Activated CD8-positive, alpha-beta memory T cell treated with anti-CD3 and anti-CD28 coated beads, Interleukin-2, amount 50 U/mL, for 4 hours (primary cell): ENCODE measurements at regions not wholly inside any gene's neighbourhood (a gene's known extent, or its start where the extent isn't known, plus 50 kb on each side); places are given as distances from the start of the nearest gene placed in this dataset.
"Not testable (repeated sequence)": the region's sequence is repeated elsewhere in the genome, so short reads cannot be mapped to it uniquely, and the experiment has no call there.

Experiments
- DNase-seq: peaks from one replicate; pipeline ENCODE4 v3.0.0-alpha.2; 2020

GRCh38 chr14:25546826-25547225 is 496.9 kb upstream of the STXBP6 start:
- no peak for DNase-seq

- no peak for DNase-seq
Observed at GRCh38 chr14:25537846-25538455, 488.0 kb upstream of the STXBP6 start.

- DNase-seq: no peak
Observed at GRCh38 chr14:25526290-25526689, 476.3 kb upstream of the STXBP6 start.

DNA sequence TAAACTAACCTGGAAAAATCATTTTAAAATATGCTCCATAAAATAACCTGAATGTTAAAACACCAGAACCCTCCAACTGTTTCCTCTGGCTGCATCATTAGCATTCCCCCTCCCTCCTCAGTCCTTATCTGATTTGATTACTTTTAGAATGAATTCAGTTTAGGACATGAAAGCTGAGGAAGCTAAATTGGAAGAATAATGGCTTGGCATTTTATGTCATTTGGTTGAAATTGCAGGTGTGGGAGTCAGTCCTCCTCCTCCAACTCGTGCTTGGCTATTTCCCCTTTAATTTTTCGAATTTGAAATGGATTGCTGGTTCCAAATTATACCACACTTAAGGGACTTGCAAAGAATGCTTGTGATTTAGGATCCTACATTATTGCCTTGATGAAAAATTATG is 473.0 kb upstream of the STXBP6 start:
- DNase-seq: no peak

DNA sequence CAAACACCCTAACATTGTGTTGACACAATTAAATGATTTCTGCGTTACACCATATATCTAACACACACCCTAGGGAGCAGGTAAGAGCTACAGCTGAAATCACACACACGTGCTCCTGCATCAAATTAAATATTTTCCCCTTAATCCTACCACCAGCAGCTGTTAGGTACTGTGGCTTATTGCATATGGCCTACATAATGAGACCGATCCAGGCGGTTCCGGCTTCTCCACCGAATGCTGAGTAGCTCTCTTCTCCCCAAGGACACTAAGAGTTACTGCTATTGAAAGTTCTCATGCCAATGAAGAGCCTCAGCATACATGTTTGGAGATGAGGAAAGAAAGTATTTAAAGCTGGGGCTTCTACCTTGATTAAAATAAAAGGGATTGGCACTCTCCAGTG is 472.2 kb upstream of the STXBP6 start:
- DNase-seq: no peak

DNA sequence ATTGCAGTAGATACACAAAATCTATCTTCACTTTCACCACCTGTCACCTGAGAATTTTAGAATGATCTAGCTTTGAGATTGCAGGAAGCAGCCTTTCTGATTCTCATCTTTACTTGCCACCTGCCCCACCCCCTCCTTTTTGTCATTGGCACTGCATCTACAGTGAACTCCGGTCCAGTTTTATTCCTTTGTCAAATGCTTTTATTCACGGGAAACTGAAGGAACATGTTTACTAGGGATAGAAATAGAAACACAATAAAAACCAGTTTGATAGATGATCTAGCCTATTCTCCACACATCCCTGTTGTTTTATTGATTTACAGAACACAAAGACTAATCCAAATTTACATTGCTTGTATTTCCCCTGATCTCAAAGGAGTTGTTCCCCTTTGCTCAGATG is 471.7 kb upstream of the STXBP6 start:
- no peak for DNase-seq

DNA sequence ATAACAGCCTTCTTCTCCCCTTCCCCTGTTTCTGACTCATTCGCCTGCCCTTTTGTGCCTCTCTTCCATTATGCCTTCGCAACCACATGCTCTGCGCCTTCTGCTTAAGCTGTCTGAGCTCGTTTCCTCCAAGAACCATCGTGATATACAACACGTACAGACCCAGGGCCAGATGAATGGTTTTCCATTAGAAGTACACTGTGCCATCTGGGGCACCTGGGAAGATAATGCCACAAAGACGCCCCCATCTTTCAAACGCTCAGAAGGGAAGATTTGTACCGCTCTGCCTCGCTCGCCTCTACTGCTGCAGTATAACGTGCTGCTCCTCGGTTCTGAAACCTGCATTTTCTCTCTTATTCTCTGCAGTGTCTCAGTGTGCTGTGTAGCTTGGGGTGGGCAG is 470.9 kb upstream of the STXBP6 start:
- DNase-seq: no peak

DNA sequence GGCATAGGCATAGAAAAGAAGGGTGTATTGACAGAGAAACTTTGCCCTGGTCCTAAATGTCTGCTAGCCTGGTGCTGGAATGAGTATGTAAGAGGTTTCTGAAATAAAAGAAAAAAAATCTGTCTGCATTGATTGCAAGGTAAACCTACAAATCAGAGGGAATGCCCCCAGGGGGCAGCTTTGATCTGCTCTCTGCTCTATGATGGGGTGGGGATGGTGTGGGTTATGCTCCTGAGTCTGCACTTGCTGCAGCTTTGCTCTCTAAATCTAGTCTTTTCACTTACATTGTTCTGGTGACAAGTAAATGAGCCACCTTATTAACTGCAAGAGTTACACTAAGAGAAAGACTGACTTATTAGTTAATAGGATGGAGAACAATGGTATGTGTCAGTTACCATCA is 468.4 kb upstream of the STXBP6 start:
- no peak for DNase-seq

DNA sequence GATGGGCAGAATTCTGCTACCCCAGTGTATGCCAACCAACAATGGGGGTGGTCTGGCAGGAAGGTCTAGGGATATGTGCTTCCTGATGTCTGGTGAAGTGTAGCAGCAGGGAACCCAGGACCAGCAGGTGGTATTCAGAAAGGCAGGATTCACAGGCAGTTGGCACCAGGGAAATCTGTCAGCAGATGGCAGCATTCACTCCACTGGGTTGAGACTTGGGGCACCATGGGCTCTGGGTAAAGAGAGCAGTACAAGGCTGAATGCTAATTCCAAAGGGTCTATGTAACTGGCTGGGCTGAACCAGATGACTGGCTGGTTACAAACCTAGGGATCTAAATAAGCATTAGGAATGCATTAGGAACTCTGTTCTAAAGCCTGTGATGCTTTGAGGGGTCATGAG is 466.9 kb upstream of the STXBP6 start:
- DNase-seq: no peak

- DNase-seq: no peak
Observed at GRCh38 chr14:25508845-25509244, 458.9 kb upstream of the STXBP6 start.

GRCh38 chr14:25501749-25502148 is 451.8 kb upstream of the STXBP6 start:
- no peak for DNase-seq

DNA sequence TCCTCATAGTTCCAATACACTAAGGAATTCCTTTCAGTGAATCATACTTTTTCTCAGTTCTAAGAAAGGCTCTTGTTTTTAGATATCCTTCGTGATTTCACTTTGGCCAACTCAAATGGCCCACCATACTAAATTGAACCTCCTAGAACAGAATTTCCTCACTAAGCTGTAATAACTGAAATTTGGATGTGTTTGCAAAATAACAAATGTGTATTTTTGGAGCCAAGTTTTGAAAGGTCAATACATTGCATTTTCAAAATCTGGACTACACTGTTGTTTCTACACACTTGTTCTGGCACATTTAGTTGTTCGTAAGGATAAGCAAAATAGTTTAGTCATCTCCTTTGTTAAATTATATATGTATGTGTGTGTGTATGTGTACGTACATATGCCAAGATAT is 439.0 kb upstream of the STXBP6 start:
- no peak for DNase-seq

DNA sequence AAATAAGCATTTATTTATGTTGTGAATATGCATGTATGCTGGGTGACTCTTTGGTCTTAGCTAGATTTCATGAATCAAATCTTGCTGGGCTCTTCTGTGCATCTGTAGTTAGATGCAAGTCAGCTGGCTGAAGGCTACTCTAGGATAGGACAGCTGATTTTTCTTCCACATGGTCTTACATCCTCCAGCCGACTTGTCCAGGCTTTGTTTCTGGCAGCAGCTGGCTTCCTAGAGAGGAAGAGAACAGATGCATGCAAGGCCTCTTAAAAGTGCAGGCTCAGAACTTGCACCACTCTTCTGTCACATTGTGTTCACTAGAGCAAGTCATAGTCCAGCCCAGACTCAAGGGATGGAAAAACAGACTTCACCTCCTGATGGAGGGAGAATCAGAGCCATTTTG is 435.4 kb upstream of the STXBP6 start:
- DNase-seq: no peak

- DNase-seq: no peak
Observed at GRCh38 chr14:25484906-25485305, 435.0 kb upstream of the STXBP6 start.

DNA sequence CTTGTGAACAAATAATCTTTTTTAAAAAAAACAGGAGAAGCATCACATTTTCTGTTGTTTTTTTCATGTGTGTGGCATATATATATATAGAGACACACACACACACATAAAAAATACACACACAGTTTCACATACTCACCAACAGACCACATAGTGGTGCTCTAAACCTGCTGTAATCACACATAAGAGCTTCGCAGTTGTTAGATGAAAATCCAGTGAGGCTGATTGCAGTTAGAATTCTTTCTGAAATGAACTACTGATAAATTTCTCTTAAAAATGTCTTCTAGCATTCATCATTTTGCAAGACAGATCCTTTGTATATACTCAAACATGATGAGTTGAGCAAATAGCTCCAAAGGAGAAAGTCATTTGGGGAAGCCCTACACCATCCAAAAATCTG is 434.3 kb upstream of the STXBP6 start:
- no peak for DNase-seq

- no peak for DNase-seq
Observed at GRCh38 chr14:25477316-25478098, 427.6 kb upstream of the STXBP6 start.

GRCh38 chr14:25472700-25473099 is 422.8 kb upstream of the STXBP6 start:
- DNase-seq: no peak

DNA sequence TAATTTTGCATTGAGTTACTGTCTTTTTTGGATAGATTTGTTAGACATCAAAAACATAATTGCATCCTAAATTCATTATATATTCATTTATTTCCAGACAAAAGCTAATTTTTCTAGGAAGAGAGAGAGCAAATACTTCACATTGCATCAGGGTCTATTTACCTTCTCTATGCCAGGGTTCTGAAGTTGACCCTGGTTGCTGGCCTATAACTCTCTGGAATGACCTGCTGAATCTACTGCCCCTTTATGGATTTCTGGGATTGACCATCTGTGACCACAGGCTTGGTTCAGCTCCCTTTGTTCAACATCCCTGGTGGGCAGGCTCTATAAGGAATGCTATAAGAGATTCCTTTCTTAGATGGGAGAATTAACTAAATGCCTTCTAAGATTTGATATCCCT is 414.8 kb upstream of the STXBP6 start:
- no peak for DNase-seq

GRCh38 chr14:25464078-25464477 is 414.1 kb upstream of the STXBP6 start:
- no peak for DNase-seq

DNA sequence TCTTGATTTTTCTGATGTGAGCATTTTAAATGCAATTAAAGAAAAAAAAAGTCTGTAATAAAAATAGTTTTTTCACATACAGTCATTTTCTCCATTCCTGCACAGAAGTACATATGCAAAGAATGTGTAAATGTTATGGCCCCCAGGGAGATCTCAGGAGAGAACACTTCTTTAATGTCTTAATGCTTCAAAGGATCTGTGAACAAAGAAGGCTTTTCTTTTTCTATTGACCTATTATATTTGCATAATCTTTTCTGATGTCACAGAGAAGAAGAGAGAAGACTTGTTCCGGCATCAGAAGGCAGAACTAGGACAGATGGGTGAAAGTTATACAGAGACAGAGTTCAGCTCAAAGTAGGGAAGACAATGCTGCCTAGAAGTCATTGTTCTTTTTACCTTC is 413.5 kb upstream of the STXBP6 start:
- no peak for DNase-seq

GRCh38 chr14:25461780-25462179 is 411.8 kb upstream of the STXBP6 start:
- DNase-seq: no peak

DNA sequence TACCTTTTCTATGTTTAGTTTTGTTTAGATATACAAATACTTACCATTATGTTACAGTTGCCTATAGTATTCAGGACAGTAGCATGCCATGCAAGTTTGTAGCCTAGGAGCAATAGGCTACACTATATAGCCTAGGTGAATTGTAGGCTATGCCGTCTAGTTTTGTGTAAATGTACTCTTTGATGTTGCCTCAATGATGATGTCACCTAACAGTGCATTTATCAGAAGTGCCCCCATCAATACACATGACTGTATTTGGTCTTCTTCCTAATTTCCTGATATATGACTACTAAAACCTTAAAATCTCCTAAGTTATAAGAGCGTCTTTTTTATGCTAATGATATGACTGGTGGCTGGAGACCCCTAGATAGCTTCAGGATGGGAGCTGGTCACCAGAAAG is 394.4 kb upstream of the STXBP6 start:
- DNase-seq: no peak

DNA sequence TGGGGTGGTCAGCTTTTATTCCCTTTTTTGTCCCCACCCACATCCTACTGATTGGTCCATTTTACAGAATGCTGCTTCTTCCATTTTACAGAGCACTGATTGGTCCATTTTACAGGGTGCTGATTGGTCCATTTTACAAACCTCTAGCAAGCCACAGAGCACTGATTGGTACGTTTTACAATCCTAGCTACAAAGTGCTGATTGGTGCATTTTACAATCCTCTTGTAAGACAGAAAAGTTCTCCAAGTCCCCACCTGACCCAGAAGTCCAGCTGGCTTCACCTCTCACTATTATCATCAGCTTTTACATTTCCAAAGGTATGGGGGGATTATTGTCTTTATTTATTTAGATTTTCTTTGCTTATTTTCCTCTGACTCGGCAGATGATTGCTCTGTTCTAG is 390.4 kb upstream of the STXBP6 start:
- not testable (repeated sequence) for DNase-seq

- no peak for DNase-seq
Observed at GRCh38 chr14:25436906-25437305, 387.0 kb upstream of the STXBP6 start.

DNA sequence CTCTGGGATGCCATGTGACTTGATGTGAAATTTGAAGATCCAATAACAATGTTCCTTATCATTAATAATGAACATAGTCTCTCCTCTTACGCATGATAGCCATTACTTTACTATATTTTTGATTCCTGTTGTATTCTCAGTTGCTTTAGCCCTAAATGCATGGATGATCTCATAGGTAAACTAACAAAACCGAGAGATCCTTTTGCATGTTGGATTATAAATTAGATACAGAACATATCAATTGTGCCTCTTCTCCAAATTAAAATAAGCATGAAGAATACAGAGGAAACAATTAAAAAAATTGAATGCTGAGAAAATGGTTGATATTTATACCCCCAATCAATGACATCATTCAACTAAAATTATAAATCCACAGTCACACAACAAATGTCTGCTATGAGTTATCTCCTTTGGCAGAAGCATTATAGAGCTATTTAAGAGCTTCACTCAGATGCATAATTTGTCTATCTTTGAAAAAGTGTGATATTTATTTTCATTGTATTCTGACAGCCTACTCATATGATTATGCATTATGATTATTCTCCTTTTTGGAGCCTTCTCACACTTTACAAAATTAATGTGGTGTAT is 386.4 kb upstream of the STXBP6 start:
- no peak for DNase-seq
